SK-N-SH (cell line): ENCODE measurements at regions not wholly inside any gene's neighbourhood (a gene's known extent, or its start where the extent isn't known, plus 50 kb on each side); places are given as distances from the start of the nearest gene placed in this dataset.

Experiments used
- CTCF ChIA-PET: fragments of 300-600, 350-600 bp; formaldehyde crosslinking; extraction: SDS; loops from one replicate; lab custom pipeline; 2021; lab: Yijun Ruan, JAX
- POLR2A ChIA-PET: fragments of 350-600 bp; sonication (Branson Sonifier 250); formaldehyde crosslinking; extraction: SDS; loops from one replicate; lab custom pipeline; 2020; ENCODE audit warnings: antibody characterized with exemption, inconsistent platforms; lab: Yijun Ruan, JAX
- DNase-seq: peaks from one replicate; pipeline ENCODE4 v3.0.0; 2012
- H2AFZ ChIP-seq: fragments of 200-600 bp; sonication (generic); 2 replicates; pipeline ENCODE4 v1.8.1; 2016; ENCODE audit warnings: antibody characterized with exemption, mild to moderate bottlenecking, low read depth
- H3F3A ChIP-seq: fragments of 200-600 bp; sonication (generic); replicated peaks from 2 replicates; pipeline ENCODE3; 2016; ENCODE audit warnings: antibody characterized with exemption, mild to moderate bottlenecking; ENCODE audit not compliant: insufficient read depth
- H3K27ac ChIP-seq, 2 experiments: fragments of 200-500 bp in 1 of 2; fragments of 200-600 bp in 1 of 2; sonication (Bioruptor generic) in 1 of 2; sonication (generic), shearing (Covaris generic) in 1 of 2; 2 replicates each; pipeline versions ENCODE4 v1.5.1 to v1.6.1; 2014 to 2016; ENCODE audit warnings: low read depth in 2 of 2, inconsistent platforms in 1 of 2, low read length in 1 of 2, mild to moderate bottlenecking in 1 of 2, mixed read lengths in 1 of 2
- H3K27me3 ChIP-seq: fragments of 200-600 bp; sonication (generic), shearing (Covaris generic); 2 replicates; pipeline ENCODE4 v1.6.1; 2016; ENCODE audit warnings: mixed run types; ENCODE audit not compliant: insufficient read depth
- H3K36me3 ChIP-seq, 2 experiments: fragments of 200-500 bp in 1 of 2; fragments of 200-600 bp in 1 of 2; sonication (Bioruptor generic) in 1 of 2; sonication (generic) in 1 of 2; replicated peaks in 1 of 2; 2 replicates each; pipeline versions ENCODE3 to v1.5.1; 2014 to 2016; ENCODE audit warnings: low read length in 1 of 2, mild to moderate bottlenecking in 1 of 2; ENCODE audit not compliant: insufficient read depth in 2 of 2, control insufficient read depth in 1 of 2
- H3K4me1 ChIP-seq, 2 experiments: fragments of 200-500 bp in 1 of 2; fragments of 200-600 bp in 1 of 2; sonication (Bioruptor generic) in 1 of 2; sonication (generic), shearing (Covaris generic) in 1 of 2; 2 replicates each; pipeline versions ENCODE4 v1.5.1 to v1.6.1; 2014 to 2016; ENCODE audit warnings: low read depth in 1 of 2, low read length in 1 of 2, mixed run types in 1 of 2; ENCODE audit not compliant: insufficient read depth in 2 of 2, control insufficient read depth in 1 of 2
- H3K4me2 ChIP-seq: fragments of 200-600 bp; sonication (generic), shearing (Covaris generic); 2 replicates; pipeline ENCODE4 v1.6.1; 2017; ENCODE audit warnings: mixed run types
- H3K4me3 ChIP-seq, 2 experiments: fragments of 200-500 bp in 1 of 2; fragments of 200-600 bp in 1 of 2; sonication (Bioruptor generic) in 1 of 2; sonication (generic), shearing (Covaris generic) in 1 of 2; 2 replicates each; pipeline versions ENCODE4 v1.5.1 to v1.8.1; 2014 to 2016; ENCODE audit warnings: low read depth in 2 of 2, inconsistent platforms in 1 of 2, low read length in 1 of 2, mild to moderate bottlenecking in 1 of 2, mixed read lengths in 1 of 2, moderate library complexity in 1 of 2
- H3K79me2 ChIP-seq: fragments of 200-600 bp; sonication (generic); 2 replicates; pipeline ENCODE4 v1.8.1; 2017; ENCODE audit warnings: mild to moderate bottlenecking; ENCODE audit not compliant: insufficient read depth
- H3K9ac ChIP-seq: fragments of 200-600 bp; sonication (generic); 2 replicates; pipeline ENCODE4 v1.6.1; 2017; ENCODE audit warnings: mixed run types
- H3K9me2 ChIP-seq: fragments of 200-600 bp; sonication (generic); 2 replicates; pipeline ENCODE4 v1.6.1; 2017; ENCODE audit warnings: mixed run types
- H3K9me3 ChIP-seq: fragments of 200-600 bp; sonication (generic); 2 replicates; pipeline ENCODE4 v1.6.1; 2017; ENCODE audit warnings: mixed run types, mild to moderate bottlenecking, moderate library complexity
- H4K20me1 ChIP-seq: fragments of 200-600 bp; sonication (generic); 2 replicates; pipeline ENCODE4 v1.6.1; 2017; ENCODE audit warnings: mild to moderate bottlenecking, mixed run types; ENCODE audit not compliant: insufficient read depth
- CHD2 ChIP-seq: fragments of 150-350 bp; IDR thresholded peaks from 2 replicates; pipeline ENCODE4 v1.6.1; 2018; ENCODE audit warnings: low read length; ENCODE audit not compliant: partially characterized antibody
- EP300 ChIP-seq, 2 experiments: IDR thresholded peaks; 2 replicates each; pipeline versions ENCODE4 v1.4.0 to v1.6.1; 2012; ENCODE audit warnings: borderline replicate concordance in 1 of 2, low read depth in 1 of 2, low read length in 1 of 2
- EZH2phosphoT487 ChIP-seq: fragments of 200-600 bp; sonication (generic); IDR thresholded peaks from 2 replicates; pipeline ENCODE4 v1.6.1; 2017; ENCODE audit warnings: low read depth, mixed run types, mild to moderate bottlenecking, antibody characterized with exemption, moderate library complexity, borderline replicate concordance
- FOXJ3 ChIP-seq: sonication (generic); formaldehyde crosslinking; IDR thresholded peaks from 2 replicates; pipeline ENCODE4 v1.5.1; 2020; ENCODE audit warnings: mild to moderate bottlenecking, missing genetic modification reagents
- FOXM1 ChIP-seq: IDR thresholded peaks from 2 replicates; pipeline ENCODE4 v1.4.0; 2012; ENCODE audit warnings: low read depth, mild to moderate bottlenecking
- GABPA ChIP-seq: IDR thresholded peaks from 2 replicates; pipeline ENCODE4 v1.4.0; 2012; ENCODE audit warnings: low read depth, mild to moderate bottlenecking
- JUND ChIP-seq: IDR thresholded peaks from 2 replicates; pipeline ENCODE4 v1.4.0; 2012
- NFIC ChIP-seq: IDR thresholded peaks from 2 replicates; pipeline ENCODE4 v1.4.0; 2012; ENCODE audit warnings: borderline replicate concordance
- NRF1 ChIP-seq: IDR thresholded peaks from 2 replicates; pipeline ENCODE4 v1.6.1; 2012; ENCODE audit warnings: low read depth, mild to moderate bottlenecking, low read length
- POLR2AphosphoS5 ChIP-seq: IDR thresholded peaks from 2 replicates; pipeline ENCODE4 v1.6.1; 2012; ENCODE audit warnings: low read depth, low read length
- RAD21 ChIP-seq: IDR thresholded peaks from 2 replicates; pipeline ENCODE4 v1.6.1; 2012; ENCODE audit warnings: mild to moderate bottlenecking, low read length
- RFX5 ChIP-seq: IDR thresholded peaks from 2 replicates; pipeline ENCODE4 v1.6.1; 2012; ENCODE audit warnings: mild to moderate bottlenecking, improper control_type of control experiment, low read length
- RXRA ChIP-seq: IDR thresholded peaks from 2 replicates; pipeline ENCODE4 v1.4.0; 2012; ENCODE audit warnings: low read depth, mild to moderate bottlenecking, borderline replicate concordance
- SIN3A ChIP-seq: IDR thresholded peaks from 2 replicates; pipeline ENCODE4 v1.6.1; 2012; ENCODE audit warnings: low read depth, mild to moderate bottlenecking, low read length, moderate library complexity, borderline replicate concordance
- WGBS: methylation state at CpG from one replicate; pipeline ENCODE4 v1.1.6; 2017; ENCODE audit warnings: low lambda C conversion rate; 5-methylcytosine and 5-hydroxymethylcytosine counted together
- TF ChIP-seq, protein P1 (sequence below): IDR thresholded peaks from 2 replicates; pipeline ENCODE4 v1.6.1; 2012; ENCODE audit warnings: mild to moderate bottlenecking, low read depth, low read length, moderate library complexity
- TF ChIP-seq, protein P2 (sequence below): fragments of 150-350 bp; IDR thresholded peaks from 2 replicates; pipeline ENCODE4 v1.6.1; 2016; ENCODE audit warnings: mild to moderate bottlenecking, low read depth, low read length
- TF ChIP-seq, protein P3 (sequence below): fragments of 200-600 bp; sonication (generic); IDR thresholded peaks from 2 replicates; pipeline ENCODE4 v1.6.1; 2017; ENCODE audit warnings: antibody characterized with exemption, mild to moderate bottlenecking, moderate library complexity
- TF ChIP-seq, protein P4 (sequence below): fragments of 150-350 bp; IDR thresholded peaks from 2 replicates; pipeline ENCODE4 v1.6.1; 2017; ENCODE audit warnings: antibody characterized with exemption, low read length, low read depth, borderline replicate concordance
- TF ChIP-seq, protein P5 (sequence below): IDR thresholded peaks from 2 replicates; pipeline ENCODE4 v1.4.0; 2012; ENCODE audit warnings: low read depth
- TF ChIP-seq, protein P6 (sequence below): IDR thresholded peaks from 2 replicates; pipeline ENCODE4 v1.4.0; 2012; ENCODE audit warnings: low read depth, borderline replicate concordance

DNA sequence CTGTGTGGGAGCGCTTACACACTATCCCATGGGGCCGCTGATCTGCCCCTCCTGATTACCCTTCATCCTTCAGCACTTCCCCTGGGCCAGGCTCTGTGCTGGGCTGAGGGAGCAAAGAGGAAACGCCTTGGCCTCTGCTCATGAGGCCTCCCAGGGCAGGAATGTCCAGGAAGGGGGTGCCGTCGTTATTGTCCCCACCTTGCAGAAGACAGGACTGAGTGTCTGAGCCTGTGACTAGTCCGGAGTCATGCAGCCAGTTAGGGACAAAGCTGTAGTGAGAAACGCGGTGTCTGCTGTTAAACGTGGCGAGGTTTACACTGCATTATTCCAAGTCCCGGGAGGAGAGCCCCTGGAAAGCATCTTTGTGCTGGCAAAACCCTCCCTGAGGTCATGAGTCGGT is 160.0 kb downstream of the TRIM29 start:
- H4K20me1 ChIP-seq: no peaks in the 10 kb centered on the region
- no peaks in the 10 kb centered on the region; the same call in 1 of the 2 replicates for H3K27me3 ChIP-seq
- H3K27ac ChIP-seq: peak overlapping the region in 1 of 2 experiments; percentile 47; a peak in 1 of 4 replicates
- H3K4me3 ChIP-seq: no peak overlapping the region
- CTCF ChIA-PET: no interaction called here
- no peak overlapping the region for H2AFZ ChIP-seq
- H3K79me2 ChIP-seq: no peaks in the 10 kb centered on the region
- H3K9me2 ChIP-seq: no peaks in the 10 kb centered on the region
- TF ChIP-seq, protein P1, sequence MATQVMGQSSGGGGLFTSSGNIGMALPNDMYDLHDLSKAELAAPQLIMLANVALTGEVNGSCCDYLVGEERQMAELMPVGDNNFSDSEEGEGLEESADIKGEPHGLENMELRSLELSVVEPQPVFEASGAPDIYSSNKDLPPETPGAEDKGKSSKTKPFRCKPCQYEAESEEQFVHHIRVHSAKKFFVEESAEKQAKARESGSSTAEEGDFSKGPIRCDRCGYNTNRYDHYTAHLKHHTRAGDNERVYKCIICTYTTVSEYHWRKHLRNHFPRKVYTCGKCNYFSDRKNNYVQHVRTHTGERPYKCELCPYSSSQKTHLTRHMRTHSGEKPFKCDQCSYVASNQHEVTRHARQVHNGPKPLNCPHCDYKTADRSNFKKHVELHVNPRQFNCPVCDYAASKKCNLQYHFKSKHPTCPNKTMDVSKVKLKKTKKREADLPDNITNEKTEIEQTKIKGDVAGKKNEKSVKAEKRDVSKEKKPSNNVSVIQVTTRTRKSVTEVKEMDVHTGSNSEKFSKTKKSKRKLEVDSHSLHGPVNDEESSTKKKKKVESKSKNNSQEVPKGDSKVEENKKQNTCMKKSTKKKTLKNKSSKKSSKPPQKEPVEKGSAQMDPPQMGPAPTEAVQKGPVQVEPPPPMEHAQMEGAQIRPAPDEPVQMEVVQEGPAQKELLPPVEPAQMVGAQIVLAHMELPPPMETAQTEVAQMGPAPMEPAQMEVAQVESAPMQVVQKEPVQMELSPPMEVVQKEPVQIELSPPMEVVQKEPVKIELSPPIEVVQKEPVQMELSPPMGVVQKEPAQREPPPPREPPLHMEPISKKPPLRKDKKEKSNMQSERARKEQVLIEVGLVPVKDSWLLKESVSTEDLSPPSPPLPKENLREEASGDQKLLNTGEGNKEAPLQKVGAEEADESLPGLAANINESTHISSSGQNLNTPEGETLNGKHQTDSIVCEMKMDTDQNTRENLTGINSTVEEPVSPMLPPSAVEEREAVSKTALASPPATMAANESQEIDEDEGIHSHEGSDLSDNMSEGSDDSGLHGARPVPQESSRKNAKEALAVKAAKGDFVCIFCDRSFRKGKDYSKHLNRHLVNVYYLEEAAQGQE: no peak
- no peak for TF ChIP-seq EZH2phosphoT487
- TF ChIP-seq RXRA: no peak
- TF ChIP-seq, protein P2, sequence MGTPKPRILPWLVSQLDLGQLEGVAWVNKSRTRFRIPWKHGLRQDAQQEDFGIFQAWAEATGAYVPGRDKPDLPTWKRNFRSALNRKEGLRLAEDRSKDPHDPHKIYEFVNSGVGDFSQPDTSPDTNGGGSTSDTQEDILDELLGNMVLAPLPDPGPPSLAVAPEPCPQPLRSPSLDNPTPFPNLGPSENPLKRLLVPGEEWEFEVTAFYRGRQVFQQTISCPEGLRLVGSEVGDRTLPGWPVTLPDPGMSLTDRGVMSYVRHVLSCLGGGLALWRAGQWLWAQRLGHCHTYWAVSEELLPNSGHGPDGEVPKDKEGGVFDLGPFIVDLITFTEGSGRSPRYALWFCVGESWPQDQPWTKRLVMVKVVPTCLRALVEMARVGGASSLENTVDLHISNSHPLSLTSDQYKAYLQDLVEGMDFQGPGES: no peak
- TF ChIP-seq GABPA: no peak
- TF ChIP-seq RFX5: no peak
- no peak for TF ChIP-seq FOXJ3 (CRISPR knock-in tag)
- no peak for TF ChIP-seq JUND
- TF ChIP-seq, protein P3, sequence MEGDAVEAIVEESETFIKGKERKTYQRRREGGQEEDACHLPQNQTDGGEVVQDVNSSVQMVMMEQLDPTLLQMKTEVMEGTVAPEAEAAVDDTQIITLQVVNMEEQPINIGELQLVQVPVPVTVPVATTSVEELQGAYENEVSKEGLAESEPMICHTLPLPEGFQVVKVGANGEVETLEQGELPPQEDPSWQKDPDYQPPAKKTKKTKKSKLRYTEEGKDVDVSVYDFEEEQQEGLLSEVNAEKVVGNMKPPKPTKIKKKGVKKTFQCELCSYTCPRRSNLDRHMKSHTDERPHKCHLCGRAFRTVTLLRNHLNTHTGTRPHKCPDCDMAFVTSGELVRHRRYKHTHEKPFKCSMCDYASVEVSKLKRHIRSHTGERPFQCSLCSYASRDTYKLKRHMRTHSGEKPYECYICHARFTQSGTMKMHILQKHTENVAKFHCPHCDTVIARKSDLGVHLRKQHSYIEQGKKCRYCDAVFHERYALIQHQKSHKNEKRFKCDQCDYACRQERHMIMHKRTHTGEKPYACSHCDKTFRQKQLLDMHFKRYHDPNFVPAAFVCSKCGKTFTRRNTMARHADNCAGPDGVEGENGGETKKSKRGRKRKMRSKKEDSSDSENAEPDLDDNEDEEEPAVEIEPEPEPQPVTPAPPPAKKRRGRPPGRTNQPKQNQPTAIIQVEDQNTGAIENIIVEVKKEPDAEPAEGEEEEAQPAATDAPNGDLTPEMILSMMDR: no peak
- TF ChIP-seq POLR2AphosphoS5: no peak
- TF ChIP-seq NRF1: no peak
- no peak for TF ChIP-seq NFIC
- TF ChIP-seq CHD2: no peak
- TF ChIP-seq RAD21: no peak
- TF ChIP-seq, protein P4, sequence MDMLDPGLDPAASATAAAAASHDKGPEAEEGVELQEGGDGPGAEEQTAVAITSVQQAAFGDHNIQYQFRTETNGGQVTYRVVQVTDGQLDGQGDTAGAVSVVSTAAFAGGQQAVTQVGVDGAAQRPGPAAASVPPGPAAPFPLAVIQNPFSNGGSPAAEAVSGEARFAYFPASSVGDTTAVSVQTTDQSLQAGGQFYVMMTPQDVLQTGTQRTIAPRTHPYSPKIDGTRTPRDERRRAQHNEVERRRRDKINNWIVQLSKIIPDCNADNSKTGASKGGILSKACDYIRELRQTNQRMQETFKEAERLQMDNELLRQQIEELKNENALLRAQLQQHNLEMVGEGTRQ: no peak
- no peak for TF ChIP-seq FOXM1
- no peak for TF ChIP-seq EP300 (IDR thresholded peaks at IDR 0.05; ENCODE audit: borderline replicate concordance in 1 of 2, low read depth in 1 of 2, low read length in 1 of 2)
- TF ChIP-seq, protein P5, sequence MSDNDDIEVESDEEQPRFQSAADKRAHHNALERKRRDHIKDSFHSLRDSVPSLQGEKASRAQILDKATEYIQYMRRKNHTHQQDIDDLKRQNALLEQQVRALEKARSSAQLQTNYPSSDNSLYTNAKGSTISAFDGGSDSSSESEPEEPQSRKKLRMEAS: no peak
- TF ChIP-seq SIN3A: no peak
- TF ChIP-seq, protein P6, sequence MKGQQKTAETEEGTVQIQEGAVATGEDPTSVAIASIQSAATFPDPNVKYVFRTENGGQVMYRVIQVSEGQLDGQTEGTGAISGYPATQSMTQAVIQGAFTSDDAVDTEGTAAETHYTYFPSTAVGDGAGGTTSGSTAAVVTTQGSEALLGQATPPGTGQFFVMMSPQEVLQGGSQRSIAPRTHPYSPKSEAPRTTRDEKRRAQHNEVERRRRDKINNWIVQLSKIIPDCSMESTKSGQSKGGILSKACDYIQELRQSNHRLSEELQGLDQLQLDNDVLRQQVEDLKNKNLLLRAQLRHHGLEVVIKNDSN: no peak
- no peaks in the 10 kb centered on the region for H3K9me3 ChIP-seq
- POLR2A ChIA-PET: no interaction called here
- DNase-seq: no peak
- H3K4me2 ChIP-seq: no peak overlapping the region
- 49% methylated on average over 12 of the region's 12 CpGs for WGBS
- no peaks in the 10 kb centered on the region for H3F3A ChIP-seq
- peaks cover 0 to 32% of the 10 kb centered on the region in 2 experiments; a peak in 1 of 4 replicates for H3K4me1 ChIP-seq
- no peaks in the 10 kb centered on the region for H3K36me3 ChIP-seq
- no peak overlapping the region for H3K9ac ChIP-seq
